NCI-H345 (cell line): ENCODE measurements at regions not wholly inside any gene's neighbourhood (a gene's known extent, or its start where the extent isn't known, plus 50 kb on each side); places are given as distances from the start of the nearest gene placed in this dataset.

Experiments
- DNase-seq: peaks from one replicate; lab custom pipeline; 2025; lab: John Stamatoyannopoulos, UW

GRCh38 chr6:126147291-126147815 lies 161.0 kb downstream of the TRMT11 start:
- DNase-seq = no peak

DNA sequence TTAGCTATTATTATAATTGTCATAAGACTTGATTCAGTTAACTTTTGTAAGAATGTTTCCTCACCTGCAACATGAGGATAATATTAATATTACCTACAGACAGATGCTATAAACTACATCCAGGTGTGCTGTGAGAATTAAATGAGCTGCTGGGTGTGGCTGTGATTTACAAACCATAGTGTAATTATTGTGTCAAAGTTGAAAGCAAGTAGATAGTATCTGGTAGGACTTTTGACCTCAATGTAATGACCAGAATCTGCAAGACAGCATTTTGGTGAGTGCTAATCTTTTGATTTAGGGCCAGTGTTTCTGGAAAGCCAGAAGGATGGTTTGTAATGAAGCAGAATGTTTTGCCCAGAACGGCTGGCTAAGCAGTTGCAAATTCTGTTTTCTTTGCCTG lies 162.5 kb downstream of the TRMT11 start:
- no peak for DNase-seq

DNA sequence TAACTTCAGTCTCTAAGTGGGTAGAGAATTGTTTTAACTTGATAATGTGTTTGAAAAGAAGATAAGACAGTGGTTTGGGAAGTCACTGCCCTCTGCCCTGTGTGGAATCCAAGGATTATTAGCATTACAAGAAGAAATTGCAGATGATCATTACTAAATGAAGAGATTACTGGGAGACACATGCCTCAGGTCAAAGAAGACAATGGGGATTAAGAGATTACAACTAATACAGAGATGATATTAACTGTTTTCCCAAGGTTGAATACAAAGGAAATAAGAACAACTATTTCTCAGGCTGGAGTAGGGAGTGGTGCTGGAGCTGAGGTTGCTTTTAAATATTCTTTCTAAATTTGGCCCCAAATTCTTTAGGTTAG lies 166.0 kb downstream of the TRMT11 start:
- DNase-seq = no peak

- DNase-seq = no peak
Observed at GRCh38 chr6:126153661-126154060, 167.3 kb downstream of the TRMT11 start.

GRCh38 chr6:126156973-126157372 lies 170.6 kb downstream of the TRMT11 start:
- DNase-seq = no peak

DNA sequence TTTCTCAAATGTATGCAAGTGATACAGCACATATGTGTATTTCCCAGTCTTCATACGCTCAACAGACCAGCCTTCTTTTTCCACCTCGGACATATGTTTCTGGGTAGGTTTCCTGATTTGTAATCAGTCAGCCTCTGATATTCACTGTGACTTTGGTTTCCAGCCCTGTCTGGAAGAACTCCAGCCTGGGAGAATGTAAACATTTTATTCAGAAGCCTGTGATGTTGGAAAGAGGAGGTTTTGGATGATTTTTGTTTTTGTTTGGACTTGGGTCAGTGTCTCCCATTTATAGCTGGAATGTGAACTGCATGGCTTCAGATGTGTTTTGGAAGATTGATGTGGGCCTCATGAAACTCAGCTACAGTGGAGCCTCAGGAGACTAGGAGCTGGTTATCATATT lies 172.2 kb upstream of the CENPW start:
- no peak for DNase-seq

GRCh38 chr6:126170433-126170832 lies 169.5 kb upstream of the CENPW start:
- DNase-seq = no peak

DNA sequence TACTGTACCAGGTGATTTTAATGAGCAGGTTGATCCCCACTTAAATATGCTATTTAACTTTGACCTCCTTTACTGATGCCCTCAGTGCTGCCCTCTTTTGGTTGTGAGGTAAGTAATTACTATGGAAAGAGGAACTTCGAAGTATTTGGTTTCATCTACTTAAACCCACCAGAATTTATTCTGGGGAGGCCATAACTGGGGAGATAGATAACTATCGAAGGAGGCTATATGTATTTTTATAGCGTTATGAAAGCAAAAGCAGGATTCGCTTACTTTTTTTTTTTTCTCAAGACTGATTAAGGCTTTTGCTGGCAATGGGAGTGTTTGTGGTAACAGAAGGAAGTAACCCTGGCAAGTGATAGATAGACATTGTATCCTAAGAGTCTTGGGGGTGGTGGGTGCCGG lies 168.9 kb upstream of the CENPW start:
- peak; percentile 7 for DNase-seq

GRCh38 chr6:126172131-126172530 lies 167.8 kb upstream of the CENPW start:
- DNase-seq = no peak

- no peak for DNase-seq
Observed at GRCh38 chr6:126173265-126173664, 166.7 kb upstream of the CENPW start.

GRCh38 chr6:126174697-126175096 lies 165.2 kb upstream of the CENPW start:
- no peak for DNase-seq

GRCh38 chr6:126175251-126175650 lies 164.7 kb upstream of the CENPW start:
- no peak for DNase-seq

GRCh38 chr6:126176282-126176681 lies 163.6 kb upstream of the CENPW start:
- peak; percentile 9 for DNase-seq

GRCh38 chr6:126180585-126180984 lies 159.3 kb upstream of the CENPW start:
- DNase-seq = no peak

GRCh38 chr6:126181173-126181741 lies 158.7 kb upstream of the CENPW start:
- DNase-seq = no peak

- no peak for DNase-seq
Observed at GRCh38 chr6:126181890-126182289, 158.0 kb upstream of the CENPW start.

GRCh38 chr6:126182650-126183311 lies 157.1 kb upstream of the CENPW start:
- no peak for DNase-seq

- no peak for DNase-seq
Observed at GRCh38 chr6:126185774-126186173, 154.1 kb upstream of the CENPW start.

DNA sequence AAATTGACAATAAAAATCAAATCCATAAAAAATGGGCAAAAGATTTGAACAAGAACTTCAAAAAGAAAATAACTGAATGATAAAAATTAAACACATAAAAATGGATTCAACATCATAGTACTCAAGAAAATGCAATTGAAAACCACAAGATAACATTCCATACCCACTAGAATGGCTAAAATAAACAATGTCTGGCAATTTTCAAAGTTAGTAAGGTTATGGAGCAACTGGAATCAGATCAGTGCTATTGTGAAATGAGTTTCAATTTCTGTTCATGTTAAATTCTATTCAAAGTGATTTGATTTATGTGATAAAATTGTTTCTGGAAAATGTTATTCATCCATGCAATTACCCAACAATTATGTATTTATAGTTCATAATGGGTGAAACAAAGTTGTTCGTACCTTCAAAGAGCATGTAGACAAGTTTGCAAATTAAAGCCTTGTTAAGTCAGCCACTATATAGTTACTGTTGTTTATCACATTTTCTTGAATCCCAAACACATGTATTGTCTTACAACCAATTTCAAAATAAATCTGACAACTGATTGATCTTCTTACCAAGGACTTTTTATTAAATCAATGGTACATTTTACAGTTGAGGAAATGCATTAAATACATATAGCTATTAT lies 151.5 kb upstream of the CENPW start:
- no peak for DNase-seq

DNA sequence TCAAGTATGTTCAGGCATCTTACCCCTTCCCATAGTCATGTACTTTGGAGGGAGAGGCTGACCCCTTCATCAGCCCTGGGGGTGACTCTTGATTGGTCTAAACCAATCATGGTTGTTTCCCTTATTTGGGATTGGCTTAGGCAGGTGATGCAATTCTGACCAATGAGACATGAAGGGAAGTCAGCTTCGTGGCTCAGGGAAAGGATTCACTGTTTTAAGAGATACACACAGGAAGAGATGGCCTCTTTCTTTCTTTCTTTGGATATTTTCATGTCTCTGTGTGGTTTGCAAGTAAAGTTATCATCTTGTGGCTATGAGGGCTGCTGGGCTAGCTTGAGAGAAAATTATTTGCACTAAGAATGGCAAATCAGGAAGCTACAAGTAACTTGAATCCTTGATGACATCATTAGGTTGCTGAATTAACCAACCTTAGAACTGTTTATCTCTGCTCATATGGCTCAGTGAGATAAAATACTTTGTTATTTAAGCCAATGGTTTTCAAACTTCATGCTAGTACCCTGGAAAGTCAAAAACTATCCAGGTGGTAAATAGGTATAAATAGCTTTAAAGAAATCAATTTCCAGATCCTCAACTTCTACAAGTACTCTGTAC lies 144.2 kb upstream of the CENPW start:
- DNase-seq = no peak

DNA sequence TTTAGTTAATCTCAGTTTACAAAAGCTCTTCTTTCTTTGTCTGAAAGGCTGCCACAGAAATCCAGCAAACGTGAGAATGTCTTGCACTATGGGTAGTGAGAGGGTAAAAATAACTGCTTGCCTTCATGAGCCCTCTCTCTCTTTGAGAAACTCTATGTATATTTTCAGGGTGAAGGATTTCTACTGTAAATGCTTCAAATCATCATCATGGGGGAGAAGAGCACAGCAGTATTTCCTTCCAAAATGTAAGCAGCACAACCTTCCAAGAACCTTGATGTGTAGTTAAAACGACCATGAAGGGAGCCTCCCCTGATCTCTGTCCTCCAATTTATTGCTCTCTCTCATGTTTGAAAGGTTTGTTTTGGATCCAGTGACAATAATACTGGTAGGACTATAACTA lies 141.3 kb upstream of the CENPW start:
- DNase-seq = peak; percentile 57

GRCh38 chr6:126199466-126199865 lies 140.4 kb upstream of the CENPW start:
- DNase-seq = no peak

DNA sequence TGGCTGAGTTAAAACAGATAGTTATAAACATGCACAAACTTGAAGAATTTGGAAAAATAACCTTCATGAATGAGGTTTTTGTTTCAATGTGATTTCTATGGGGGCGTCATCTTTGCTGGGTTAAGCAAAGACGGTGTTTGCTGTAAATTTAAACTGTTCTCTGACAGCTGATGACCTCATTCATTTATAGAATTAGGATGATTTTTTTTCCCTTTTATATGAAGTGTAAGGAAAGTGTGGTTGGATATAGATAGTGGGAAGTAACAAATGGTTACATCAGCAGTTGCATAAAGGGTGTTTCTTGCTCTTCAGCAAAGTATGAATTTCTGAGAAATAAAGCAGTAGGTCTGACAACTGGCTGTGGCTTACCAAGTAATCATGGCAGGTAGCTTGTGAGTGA lies 137.2 kb upstream of the CENPW start:
- no peak for DNase-seq
